Esophagus squamous epithelium (tissue), 5 donors: ENCODE measurements at regions not wholly inside any gene's neighbourhood (a gene's known extent, or its start where the extent isn't known, plus 50 kb on each side); places are given as distances from the start of the nearest gene placed in this dataset.

Source experiments
- DNase-seq: peaks from one replicate; lab custom pipeline; 2025; lab: John Stamatoyannopoulos, UW
- H3K27ac ChIP-seq, 4 donors: fragments of 200-600 bp; sonication (generic); one replicate each; pipeline ENCODE4 v1.5.1; 2016 to 2019; ENCODE audit warnings: mild to moderate bottlenecking in 1 of 4
- H3K27me3 ChIP-seq, 4 donors: fragments of 200-600 bp; sonication (generic); 1 replicate in 3 of 4; 2 replicates in 1 of 4; pipeline versions ENCODE4 v1.5.1 to v1.6.0; 2017 to 2021; ENCODE audit warnings: antibody characterized with exemption in 1 of 4
- H3K36me3 ChIP-seq, 3 donors: fragments of 200-600 bp; sonication (generic); one replicate each; pipeline ENCODE4 v1.5.1; 2016 to 2019
- H3K4me1 ChIP-seq, 3 donors: fragments of 200-600 bp; sonication (generic); one replicate each; pipeline ENCODE4 v1.5.1; 2017 to 2019
- H3K4me3 ChIP-seq, 4 donors: fragments of 200-600 bp; sonication (generic); 1 replicate in 3 of 4; 2 replicates in 1 of 4; pipeline ENCODE4 v1.5.1; 2016 to 2019; ENCODE audit warnings: mild to moderate bottlenecking in 2 of 4, moderate library complexity in 1 of 4
- H3K9me3 ChIP-seq, 3 donors: fragments of 200-600 bp; sonication (generic); one replicate each; pipeline ENCODE4 v1.5.1; 2016 to 2019
- CTCF ChIP-seq, 6 experiments: fragments of 450-650 bp in 4 of 6; fragments of 200-600 bp in 2 of 6; sonication (generic) in 2 of 6; IDR thresholded peaks; one replicate each; pipeline ENCODE4 v1.5.1; 2016 to 2019; ENCODE audit warnings: antibody characterized with exemption in 6 of 6, mild to moderate bottlenecking in 4 of 6, moderate library complexity in 4 of 6
- POLR2A ChIP-seq, 4 donors: fragments of 450-650 bp; IDR thresholded peaks; one replicate each; pipeline ENCODE4 v1.6.1; 2017; ENCODE audit warnings: antibody characterized with exemption in 4 of 4, mild to moderate bottlenecking in 4 of 4, moderate library complexity in 3 of 4
- WGBS, 2 donors: methylation state at CpG; one replicate each; pipeline ENCODE4 v1.1.5; 2018; 5-methylcytosine and 5-hydroxymethylcytosine counted together
- intact Hi-C: fragments of 100-400 bp; cut with DNase I; formaldehyde crosslinking; loops from one replicate; pipeline ENCODE4 v1.15.0; 2022
- donor health status: DM: yes; HTN: yes; CAD: no.

- H3K36me3 ChIP-seq: no peaks in the 10 kb centered on the region
- intact Hi-C loops: no loop called here
- no peaks in the 10 kb centered on the region for H3K27me3 ChIP-seq
- no peaks in the 10 kb centered on the region for H3K9me3 ChIP-seq
- H3K4me1 ChIP-seq: no peaks in the 10 kb centered on the region
- WGBS, 2 donors: 25 to 38% methylated on average over 3 of the region's 3 CpGs
- no peak for DNase-seq
- TF ChIP-seq CTCF (IDR thresholded peaks at IDR 0.05) (no peak), POLR2A (IDR thresholded peaks at IDR 0.05) (no peak)
- no peak overlapping the region for H3K27ac ChIP-seq
- no peak overlapping the region for H3K4me3 ChIP-seq
Observed at GRCh38 chr16:64586781-64587180, 535.1 kb downstream of the CDH11 start.

- intact Hi-C loops: no loop called here
- H3K36me3 ChIP-seq: no peaks in the 10 kb centered on the region
- TF ChIP-seq CTCF (IDR thresholded peaks at IDR 0.05) (no peak), POLR2A (IDR thresholded peaks at IDR 0.05) (no peak)
- no peak overlapping the region for H3K4me3 ChIP-seq
- H3K27ac ChIP-seq: no peak overlapping the region
- DNase-seq: no peak
- no peaks in the 10 kb centered on the region for H3K27me3 ChIP-seq
- no peaks in the 10 kb centered on the region for H3K9me3 ChIP-seq
- no peaks in the 10 kb centered on the region for H3K4me1 ChIP-seq
Observed at GRCh38 chr16:64585367-64585766, 536.5 kb downstream of the CDH11 start.

- 75 to 87% methylated on average over 7 of the region's 7 CpGs for WGBS, 2 donors
- Histone ChIP-seq H3K4me1 (no peaks in the 10 kb centered on the region), H3K36me3 (no peaks in the 10 kb centered on the region), H3K9me3 (no peaks in the 10 kb centered on the region), H3K27me3 (no peaks in the 10 kb centered on the region), H3K4me3 (no peak overlapping the region), H3K27ac (no peak overlapping the region)
- TF ChIP-seq POLR2A (IDR thresholded peaks at IDR 0.05): no peak
- TF ChIP-seq CTCF (IDR thresholded peaks at IDR 0.05): no peak
- no peak for DNase-seq
- intact Hi-C loops: no loop called here
Observed at GRCh38 chr16:64580558-64580957, 541.3 kb downstream of the CDH11 start.

- no peak overlapping the region for H3K4me3 ChIP-seq
- intact Hi-C loops: no loop called here
- TF ChIP-seq CTCF (IDR thresholded peaks at IDR 0.05) (no peak), POLR2A (IDR thresholded peaks at IDR 0.05) (no peak)
- 77 to 82% methylated on average over 2 of the region's 2 CpGs for WGBS, 2 donors
- H3K9me3 ChIP-seq: no peaks in the 10 kb centered on the region
- no peaks in the 10 kb centered on the region for H3K36me3 ChIP-seq
- DNase-seq: no peak
- no peaks in the 10 kb centered on the region for H3K27me3 ChIP-seq
- no peaks in the 10 kb centered on the region for H3K4me1 ChIP-seq
- H3K27ac ChIP-seq: no peak overlapping the region
Observed at GRCh38 chr16:64579712-64580111, 542.2 kb downstream of the CDH11 start.

GRCh38 chr16:64545768-64546167, 576.1 kb downstream of the CDH11 start:
- intact Hi-C loops: no loop called here

More at GRCh38 chr16:64545768-64546167, 576.1 kb downstream of the CDH11 start:
- H3K27ac ChIP-seq: no peak overlapping the region
- no peaks in the 10 kb centered on the region for H3K36me3 ChIP-seq
- H3K4me1 ChIP-seq: no peaks in the 10 kb centered on the region
- no peak for TF ChIP-seq CTCF (IDR thresholded peaks at IDR 0.05)
- no peak for TF ChIP-seq POLR2A (IDR thresholded peaks at IDR 0.05)
- DNase-seq: no peak
- H3K4me3 ChIP-seq: no peak overlapping the region
- H3K9me3 ChIP-seq: no peaks in the 10 kb centered on the region
- no peaks in the 10 kb centered on the region for H3K27me3 ChIP-seq
- WGBS, 2 donors: 62 to 68% methylated on average over 2 of the region's 2 CpGs
